ENCODE measurements at regions not wholly inside any gene's neighbourhood (a gene's known extent, or its start where the extent isn't known, plus 50 kb on each side); places are given as distances from the start of the nearest gene placed in this dataset.

DNA sequence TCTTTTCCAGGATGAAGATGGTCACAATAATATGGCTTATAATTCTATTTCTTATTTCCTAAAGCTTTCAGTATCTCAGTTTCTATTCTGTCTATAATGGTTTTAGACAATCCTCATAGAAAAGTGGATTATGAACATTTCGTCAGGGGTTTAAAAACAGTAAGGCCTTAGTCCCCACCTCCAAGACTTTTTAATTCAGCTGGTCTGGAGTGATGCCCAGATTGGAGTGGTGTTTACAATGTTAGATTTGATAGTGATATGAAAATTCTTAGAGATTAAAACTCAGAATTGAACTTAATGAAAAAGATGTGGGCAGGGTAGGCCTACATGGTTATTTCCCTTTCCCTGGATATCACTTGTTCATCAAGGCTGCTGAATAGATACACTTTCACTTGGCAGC lies 1238.3 kb downstream of the SORCS3 start:
- Mint-ChIP-seq H3K4me1 (ENCODE audit: low read depth) (no peaks in the 10 kb centered on the region), H3K9me3 (no peaks in the 10 kb centered on the region), H3K4me3 (ENCODE audit: low read depth) (no peak overlapping the region), H3K36me3 (ENCODE audit: low read depth) (no peaks in the 10 kb centered on the region), H3K27ac (no peak overlapping the region), H3K27me3 (ENCODE audit: low read depth) (no peaks in the 10 kb centered on the region)
- intact Hi-C loops (cut with micrococcal nuclease), result no loop called here
- no peak for DNase-seq (ENCODE audit: low spot score)

DNA sequence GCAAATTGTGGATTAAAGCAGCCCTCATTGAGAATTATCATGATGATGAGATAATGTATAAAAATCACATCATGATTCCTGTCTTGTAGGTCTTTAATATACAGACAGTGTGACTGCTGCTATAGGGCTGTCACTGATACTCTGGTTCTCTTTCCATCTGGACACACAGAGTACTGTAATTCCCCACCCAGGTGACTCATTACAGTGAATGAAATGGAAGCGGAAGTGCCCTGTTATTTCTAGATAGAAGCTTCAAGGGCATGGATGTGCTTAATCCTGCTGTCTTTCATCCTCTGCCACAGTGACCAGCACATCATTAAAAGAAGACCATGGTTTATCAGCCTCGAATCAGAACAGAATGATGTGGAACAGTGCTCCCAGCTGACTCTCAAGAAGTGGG lies 1234.0 kb downstream of the SORCS3 start:
- H3K4me1 Mint-ChIP-seq (ENCODE audit: low read depth), result no peaks in the 10 kb centered on the region
- no peaks in the 10 kb centered on the region for H3K36me3 Mint-ChIP-seq (ENCODE audit: low read depth)
- no peak overlapping the region for H3K4me3 Mint-ChIP-seq (ENCODE audit: low read depth)
- H3K9me3 Mint-ChIP-seq, result peaks cover 9% of the 10 kb centered on the region
- H3K27me3 Mint-ChIP-seq (ENCODE audit: low read depth), result no peaks in the 10 kb centered on the region
- intact Hi-C loops (cut with micrococcal nuclease), result no loop called here
- no peak for DNase-seq (ENCODE audit: low spot score)
- H3K27ac Mint-ChIP-seq, result no peak overlapping the region

DNA sequence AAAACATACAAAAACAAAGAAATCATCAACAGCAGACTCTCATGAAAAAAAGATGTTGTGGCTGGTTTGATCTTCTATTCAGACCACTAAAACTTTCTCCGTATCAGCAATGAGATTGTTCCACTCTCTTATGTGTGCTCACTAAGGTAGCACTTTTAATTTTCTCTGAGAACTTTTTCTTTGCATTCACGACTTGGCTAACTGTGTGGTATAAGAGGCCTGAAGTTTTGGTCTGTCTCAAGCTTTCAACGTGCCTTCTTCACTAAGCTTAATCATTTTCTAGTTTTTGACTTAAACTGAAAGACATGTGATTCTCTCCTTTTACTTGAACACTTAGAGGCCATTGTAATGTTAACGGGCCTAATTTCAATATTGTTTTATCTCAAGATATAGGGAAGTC lies 1231.6 kb downstream of the SORCS3 start:
- Mint-ChIP-seq H3K4me3 (ENCODE audit: low read depth) (no peak overlapping the region), H3K27ac (no peak overlapping the region), H3K36me3 (ENCODE audit: low read depth) (no peaks in the 10 kb centered on the region), H3K4me1 (ENCODE audit: low read depth) (no peaks in the 10 kb centered on the region), H3K9me3 (peaks cover 9% of the 10 kb centered on the region), H3K27me3 (ENCODE audit: low read depth) (no peaks in the 10 kb centered on the region)
- intact Hi-C loops (cut with micrococcal nuclease), result no loop called here
- DNase-seq (ENCODE audit: low spot score), result no peak

DNA sequence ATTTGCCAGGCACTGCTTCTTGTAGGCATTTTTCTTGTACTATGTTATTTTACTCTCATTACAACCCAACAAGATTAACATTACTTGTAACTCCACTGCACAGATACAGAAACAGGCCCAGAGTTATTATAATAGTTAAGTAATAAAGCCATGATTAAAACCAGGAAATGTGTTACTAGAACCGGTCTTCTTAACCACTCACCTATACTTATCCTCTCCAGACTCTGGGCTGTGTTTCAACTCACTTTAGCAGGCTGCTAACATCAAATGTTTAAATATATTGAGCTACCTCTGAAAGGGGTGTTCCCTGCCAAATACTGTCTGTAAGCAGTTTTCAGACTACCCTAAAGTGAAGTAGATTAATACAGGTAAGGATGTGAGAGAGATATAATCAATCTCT lies 1227.8 kb downstream of the SORCS3 start:
- Mint-ChIP-seq H3K27ac (no peak overlapping the region), H3K36me3 (ENCODE audit: low read depth) (no peaks in the 10 kb centered on the region), H3K9me3 (peaks cover 9% of the 10 kb centered on the region), H3K27me3 (ENCODE audit: low read depth) (no peaks in the 10 kb centered on the region), H3K4me1 (ENCODE audit: low read depth) (no peaks in the 10 kb centered on the region), H3K4me3 (ENCODE audit: low read depth) (no peak overlapping the region)
- DNase-seq (ENCODE audit: low spot score), result no peak
- intact Hi-C loops (cut with micrococcal nuclease), result no loop called here

DNA sequence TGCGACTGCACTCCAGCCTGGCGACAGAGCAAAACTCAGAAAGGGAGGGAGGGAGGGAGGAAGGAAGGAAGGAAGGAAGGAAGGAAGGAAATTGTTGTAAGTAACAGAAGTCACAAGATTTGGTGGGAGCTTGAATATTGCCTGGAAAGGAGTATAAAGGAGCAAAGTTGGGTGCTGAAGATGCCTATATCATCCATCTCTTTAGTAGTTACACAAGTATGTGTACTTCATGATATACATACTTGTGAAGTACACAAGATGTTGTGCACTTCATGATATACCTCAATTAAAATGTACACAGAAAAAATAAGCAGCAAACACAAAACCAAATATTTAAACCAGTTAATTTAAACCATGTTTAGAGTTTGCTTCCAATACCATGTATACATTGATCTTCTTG lies 1223.8 kb downstream of the SORCS3 start:
- H3K27me3 Mint-ChIP-seq (ENCODE audit: low read depth), result no peaks in the 10 kb centered on the region
- no peak overlapping the region for H3K27ac Mint-ChIP-seq
- intact Hi-C loops (cut with micrococcal nuclease), result no loop called here

DNA sequence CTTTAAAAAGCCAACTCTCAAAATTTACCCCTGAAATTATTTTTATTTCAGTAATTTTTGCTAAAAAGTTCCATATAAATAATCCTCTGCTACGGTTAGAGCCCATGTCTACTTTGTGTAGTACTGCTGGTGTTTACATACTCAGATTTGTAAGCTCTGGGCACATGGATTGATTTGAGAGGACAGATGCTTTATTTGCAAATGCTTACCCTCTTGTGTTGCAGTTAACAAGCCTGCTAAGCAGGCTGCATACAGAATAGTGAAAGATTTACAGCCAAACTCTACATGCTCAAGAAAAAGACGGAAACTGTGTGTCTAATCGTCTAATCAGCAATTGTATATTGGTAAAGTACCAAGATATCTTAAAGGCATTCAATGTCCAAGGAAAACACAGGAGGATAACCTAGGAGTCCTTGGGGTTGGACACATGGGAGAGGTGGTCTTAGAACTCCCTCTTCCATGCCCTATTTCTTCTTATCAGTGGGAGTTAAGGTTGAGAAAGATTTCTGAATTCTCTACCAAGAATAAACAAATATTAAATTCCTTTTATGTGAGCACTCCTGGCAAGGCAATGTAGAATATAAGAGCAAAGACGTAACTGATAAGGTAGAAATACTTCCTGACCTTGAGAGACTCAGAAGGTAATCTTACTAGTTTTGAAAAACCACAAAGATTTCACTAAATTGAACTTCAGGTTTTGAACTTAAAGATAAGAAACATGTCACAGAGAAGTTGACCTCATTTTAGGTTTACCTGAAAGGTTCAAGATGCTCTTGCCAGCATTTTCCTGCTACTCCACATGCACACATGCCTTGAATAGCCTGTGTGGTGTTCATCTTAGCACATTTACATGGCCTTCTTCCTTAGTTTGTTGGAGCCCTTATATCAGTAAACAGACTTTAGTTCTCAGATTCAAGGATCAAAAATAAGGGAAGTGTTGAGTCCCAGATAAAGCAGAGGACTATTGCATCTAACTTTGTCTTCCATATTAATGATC lies 1216.5 kb downstream of the SORCS3 start:
- Mint-ChIP-seq H3K9me3 (no peaks in the 10 kb centered on the region), H3K36me3 (ENCODE audit: low read depth) (no peaks in the 10 kb centered on the region), H3K4me1 (ENCODE audit: low read depth) (peaks cover 7% of the 10 kb centered on the region), H3K4me3 (ENCODE audit: low read depth) (no peak overlapping the region), H3K27me3 (ENCODE audit: low read depth) (no peaks in the 10 kb centered on the region), H3K27ac (no peak overlapping the region)
- intact Hi-C loops (cut with micrococcal nuclease), result no loop called here
- no peak for DNase-seq (ENCODE audit: low spot score)

More for the DNA sequence above, 1223.8 kb downstream of the SORCS3 start:
- H3K36me3 Mint-ChIP-seq (ENCODE audit: low read depth), result no peaks in the 10 kb centered on the region
- H3K4me3 Mint-ChIP-seq (ENCODE audit: low read depth), result no peak overlapping the region
- H3K4me1 Mint-ChIP-seq (ENCODE audit: low read depth), result no peaks in the 10 kb centered on the region
- H3K9me3 Mint-ChIP-seq, result no peaks in the 10 kb centered on the region
- DNase-seq (ENCODE audit: low spot score), result no peak

DNA sequence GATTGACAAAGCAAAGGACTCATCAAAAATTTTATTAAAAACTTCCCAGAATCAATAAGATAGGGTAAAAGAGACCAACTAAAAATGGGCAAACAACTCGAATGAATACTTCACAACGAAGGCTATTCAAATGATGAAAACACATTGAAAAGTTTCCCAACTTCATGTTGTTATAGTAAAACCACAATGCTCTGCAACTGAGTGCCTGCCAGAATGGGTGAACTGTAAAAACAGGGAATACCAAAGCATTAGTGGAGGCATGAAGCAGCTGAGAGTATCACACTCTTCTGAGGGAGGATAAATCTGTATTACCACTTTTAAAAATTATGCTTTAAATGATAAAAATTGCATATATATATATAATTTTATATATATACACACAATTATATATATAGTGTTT lies 1214.7 kb downstream of the SORCS3 start:
- DNase-seq (ENCODE audit: low spot score), result no peak
- intact Hi-C loops (cut with micrococcal nuclease), result no loop called here
- Mint-ChIP-seq H3K4me1 (ENCODE audit: low read depth) (peaks cover 7% of the 10 kb centered on the region), H3K4me3 (ENCODE audit: low read depth) (no peak overlapping the region), H3K9me3 (no peaks in the 10 kb centered on the region), H3K36me3 (ENCODE audit: low read depth) (no peaks in the 10 kb centered on the region), H3K27me3 (ENCODE audit: low read depth) (no peaks in the 10 kb centered on the region), H3K27ac (no peak overlapping the region)

DNA sequence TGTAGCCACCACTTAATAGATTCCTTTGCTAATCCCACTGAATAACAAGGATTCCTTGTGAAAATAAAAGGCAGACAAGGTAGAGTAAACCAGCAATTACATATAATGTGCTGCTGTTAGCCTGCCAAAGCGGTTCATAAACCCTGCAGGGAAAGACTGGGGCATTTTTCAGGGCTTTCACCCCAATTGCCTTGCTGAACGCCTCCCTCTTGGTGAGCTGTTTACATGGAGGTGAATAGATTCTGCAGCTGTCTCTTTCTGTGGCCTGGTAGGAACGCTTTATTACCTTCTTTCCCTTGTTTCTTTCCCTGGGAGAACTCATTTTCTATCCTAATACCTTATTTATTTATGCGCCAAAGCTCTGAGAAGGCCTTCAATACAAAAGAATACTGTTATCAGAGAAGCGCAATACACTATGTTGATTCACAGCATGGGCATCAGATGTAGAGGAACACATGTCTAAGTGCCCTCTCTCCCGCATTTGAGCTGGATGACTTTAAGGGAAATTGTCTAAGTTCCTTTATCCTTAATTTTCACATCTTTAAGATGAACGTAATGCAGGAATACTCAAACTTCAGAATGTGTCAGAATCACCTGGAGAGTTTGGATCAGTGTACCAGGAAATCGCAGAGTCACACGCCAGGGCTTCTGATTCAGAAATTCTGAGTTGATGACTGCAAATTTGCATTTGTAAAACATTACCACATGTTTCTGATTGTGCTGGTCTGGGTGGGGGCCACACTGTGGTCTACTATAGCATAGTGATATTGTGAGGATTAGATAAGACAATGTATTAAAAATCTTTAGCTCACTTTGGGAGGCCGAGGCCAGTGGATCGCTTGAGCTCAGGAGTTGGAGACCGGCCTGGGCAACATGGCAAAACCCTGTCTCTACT lies 1203.8 kb downstream of the SORCS3 start:
- Mint-ChIP-seq H3K27ac (no peak overlapping the region), H3K27me3 (ENCODE audit: low read depth) (no peaks in the 10 kb centered on the region), H3K36me3 (ENCODE audit: low read depth) (no peaks in the 10 kb centered on the region), H3K4me3 (ENCODE audit: low read depth) (no peak overlapping the region), H3K4me1 (ENCODE audit: low read depth) (peaks cover 11% of the 10 kb centered on the region), H3K9me3 (peaks cover 4% of the 10 kb centered on the region)
- intact Hi-C loops (cut with micrococcal nuclease), result no loop called here
- no peak for DNase-seq (ENCODE audit: low spot score)

DNA sequence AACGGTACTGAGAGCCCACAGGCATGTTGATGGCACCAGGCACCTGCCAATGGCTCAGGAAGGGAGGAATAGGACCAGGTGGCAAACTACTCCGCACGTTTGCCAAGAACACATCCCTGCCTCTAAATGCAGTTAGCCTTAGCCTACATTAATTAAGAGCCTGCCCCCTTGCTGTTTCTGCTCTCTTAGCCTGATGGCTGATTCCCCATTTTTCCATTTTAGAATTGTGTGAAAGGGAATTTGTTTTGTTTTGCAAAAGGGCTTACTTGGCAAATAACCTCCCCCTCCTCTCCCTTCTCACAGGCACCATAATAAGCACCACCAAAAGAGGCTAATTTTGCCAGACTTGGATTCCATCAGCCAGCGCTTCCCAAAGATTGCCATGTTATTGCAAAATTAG lies 1203.2 kb downstream of the SORCS3 start:
- Mint-ChIP-seq H3K4me3 (ENCODE audit: low read depth) (no peak overlapping the region), H3K9me3 (peaks cover 4% of the 10 kb centered on the region), H3K4me1 (ENCODE audit: low read depth) (peaks cover 15% of the 10 kb centered on the region), H3K27ac (no peak overlapping the region), H3K36me3 (ENCODE audit: low read depth) (no peaks in the 10 kb centered on the region), H3K27me3 (ENCODE audit: low read depth) (no peaks in the 10 kb centered on the region)
- intact Hi-C loops (cut with micrococcal nuclease), result no loop called here
- no peak for DNase-seq (ENCODE audit: low spot score)

DNA sequence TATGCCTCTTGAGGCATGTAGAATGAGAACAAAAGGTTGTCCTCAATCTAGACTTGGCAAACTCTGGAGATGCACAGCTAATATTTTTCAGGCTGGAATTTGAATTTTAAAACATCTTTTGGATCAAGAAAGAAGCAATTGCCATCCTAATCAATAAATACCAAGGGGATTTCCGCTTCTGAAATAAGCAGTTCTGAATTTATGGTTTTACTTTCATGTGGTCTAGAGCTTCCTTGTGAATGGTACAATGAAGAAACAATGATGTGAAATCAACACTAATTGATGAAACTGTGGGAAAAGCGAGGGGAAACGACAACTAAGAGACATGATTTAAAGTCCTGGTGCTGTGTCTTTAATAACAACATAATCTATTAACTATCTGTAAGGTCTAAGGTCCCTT lies 1202.7 kb downstream of the SORCS3 start:
- Mint-ChIP-seq H3K4me1 (ENCODE audit: low read depth) (peaks cover 16% of the 10 kb centered on the region), H3K9me3 (peaks cover 4% of the 10 kb centered on the region), H3K4me3 (ENCODE audit: low read depth) (no peak overlapping the region), H3K27me3 (ENCODE audit: low read depth) (no peaks in the 10 kb centered on the region), H3K36me3 (ENCODE audit: low read depth) (no peaks in the 10 kb centered on the region), H3K27ac (no peak overlapping the region)
- no peak for DNase-seq (ENCODE audit: low spot score)
- intact Hi-C loops (cut with micrococcal nuclease), result no loop called here

DNA sequence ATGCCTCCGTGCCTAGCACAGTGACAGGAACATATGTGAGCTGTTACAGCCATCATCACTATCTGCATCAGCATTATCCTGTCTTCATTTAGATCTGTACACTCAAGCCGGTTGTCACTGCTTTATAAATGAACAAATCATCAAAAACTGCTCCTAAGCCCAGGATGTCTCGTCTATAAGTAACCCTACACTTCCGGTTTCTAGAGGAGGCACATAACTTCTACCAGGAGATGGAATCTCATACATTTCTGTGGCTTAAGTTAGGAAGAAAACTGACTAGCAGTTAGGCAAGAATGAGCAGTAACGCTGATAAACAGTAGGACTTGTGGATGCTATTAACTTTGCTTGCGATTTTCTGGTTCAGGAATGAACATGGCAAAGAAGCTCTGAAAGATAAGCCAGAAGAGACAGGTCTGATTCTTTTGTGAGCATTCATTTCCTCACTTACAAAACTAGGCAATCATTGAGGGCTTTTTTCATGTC lies 1199.2 kb downstream of the SORCS3 start:
- no peaks in the 10 kb centered on the region for H3K27me3 Mint-ChIP-seq (ENCODE audit: low read depth)
- H3K27ac Mint-ChIP-seq, result no peak overlapping the region
- intact Hi-C loops (cut with micrococcal nuclease), result no loop called here
- H3K4me3 Mint-ChIP-seq (ENCODE audit: low read depth), result no peak overlapping the region
- peaks cover 25% of the 10 kb centered on the region for H3K4me1 Mint-ChIP-seq (ENCODE audit: low read depth)
- no peaks in the 10 kb centered on the region for H3K9me3 Mint-ChIP-seq
- no peaks in the 10 kb centered on the region for H3K36me3 Mint-ChIP-seq (ENCODE audit: low read depth)
- no peak for DNase-seq (ENCODE audit: low spot score)

DNA sequence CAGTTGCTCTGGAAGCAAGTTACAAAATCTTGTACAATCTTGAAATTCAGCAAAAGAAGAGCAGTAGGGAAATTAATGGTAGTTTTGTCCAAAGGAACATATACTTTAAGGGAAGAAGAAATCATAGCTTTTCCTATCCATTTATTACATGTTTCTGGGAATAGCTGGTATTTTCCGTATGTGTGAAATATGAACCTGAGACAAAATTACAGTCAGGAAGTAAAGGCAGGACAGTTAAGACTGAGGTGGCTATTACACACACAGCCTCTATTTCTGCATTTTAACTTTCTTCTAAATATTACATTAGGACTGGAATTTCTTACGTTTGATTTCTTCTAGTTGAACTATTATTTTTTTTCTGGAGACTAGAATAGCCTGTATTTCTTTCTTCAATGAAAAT lies 1197.3 kb downstream of the SORCS3 start:
- Mint-ChIP-seq H3K9me3 (no peaks in the 10 kb centered on the region), H3K27me3 (ENCODE audit: low read depth) (no peaks in the 10 kb centered on the region), H3K4me3 (ENCODE audit: low read depth) (peak overlapping the region; percentile 70), H3K27ac (no peak overlapping the region), H3K4me1 (ENCODE audit: low read depth) (peaks cover 20% of the 10 kb centered on the region), H3K36me3 (ENCODE audit: low read depth) (no peaks in the 10 kb centered on the region)
- intact Hi-C loops (cut with micrococcal nuclease), result no loop called here
- no peak for DNase-seq (ENCODE audit: low spot score)

DNA sequence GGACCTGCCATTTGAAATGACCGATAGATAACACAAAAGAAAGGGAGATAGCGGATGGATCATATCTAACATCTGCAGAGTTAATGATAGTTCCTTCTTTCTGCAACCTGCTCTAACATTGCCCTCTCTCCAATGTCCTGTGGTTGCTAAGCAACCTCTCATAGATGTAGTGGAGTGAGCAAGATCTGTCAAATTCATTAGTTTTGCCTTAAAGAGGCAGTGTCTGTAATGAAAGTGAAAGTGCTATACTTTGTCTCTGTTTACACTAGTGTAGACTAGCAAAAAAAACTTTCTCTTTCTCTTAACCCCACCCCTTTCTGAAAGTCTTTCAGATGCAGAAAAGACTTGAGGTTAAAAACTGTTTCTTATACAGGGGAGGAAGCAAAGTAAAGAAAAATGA lies 1196.9 kb downstream of the SORCS3 start:
- Mint-ChIP-seq H3K9me3 (no peaks in the 10 kb centered on the region), H3K4me1 (ENCODE audit: low read depth) (peaks cover 20% of the 10 kb centered on the region), H3K4me3 (ENCODE audit: low read depth) (peak overlapping the region; percentile 70), H3K27me3 (ENCODE audit: low read depth) (no peaks in the 10 kb centered on the region), H3K27ac (no peak overlapping the region), H3K36me3 (ENCODE audit: low read depth) (no peaks in the 10 kb centered on the region)
- peak; percentile 8 for DNase-seq (ENCODE audit: low spot score)
- intact Hi-C loops (cut with micrococcal nuclease), result no loop called here
